ENCODE measurements at regions not wholly inside any gene's neighbourhood (a gene's known extent, or its start where the extent isn't known, plus 50 kb on each side); places are given as distances from the start of the nearest gene placed in this dataset.

GRCh38 chr14:86570371-86570770, 1040.4 kb downstream of the FLRT2 start:
- Mint-ChIP-seq H3K36me3 (ENCODE audit: low read depth) (no peaks in the 10 kb centered on the region), H3K4me1 (no peaks in the 10 kb centered on the region), H3K4me3 (no peak overlapping the region), H3K9me3 (ENCODE audit: low read depth) (peaks cover 11% of the 10 kb centered on the region), H3K27ac (no peak overlapping the region), H3K27me3 (no peaks in the 10 kb centered on the region)
- CTCF ChIA-PET, result no interaction called here
- no peak for DNase-seq
- POLR2A ChIA-PET, result no interaction called here
- intact Hi-C loops (cut with DNase I, micrococcal nuclease), result no loop called here
- ATAC-seq, result no peak

GRCh38 chr14:86543521-86543920, 1013.6 kb downstream of the FLRT2 start:
- no peak overlapping the region for H3K4me3 Mint-ChIP-seq
- H3K9me3 Mint-ChIP-seq (ENCODE audit: low read depth), result peaks cover 2% of the 10 kb centered on the region
- H3K4me1 Mint-ChIP-seq, result no peaks in the 10 kb centered on the region
- H3K36me3 Mint-ChIP-seq (ENCODE audit: low read depth), result no peaks in the 10 kb centered on the region
- ATAC-seq (no peak), DNase-seq (no peak)
- ChIA-PET CTCF (no interaction called here), POLR2A (no interaction called here)
- no peaks in the 10 kb centered on the region for H3K27me3 Mint-ChIP-seq
- intact Hi-C loops (cut with DNase I, micrococcal nuclease), result no loop called here
- H3K27ac Mint-ChIP-seq, result no peak overlapping the region

DNA sequence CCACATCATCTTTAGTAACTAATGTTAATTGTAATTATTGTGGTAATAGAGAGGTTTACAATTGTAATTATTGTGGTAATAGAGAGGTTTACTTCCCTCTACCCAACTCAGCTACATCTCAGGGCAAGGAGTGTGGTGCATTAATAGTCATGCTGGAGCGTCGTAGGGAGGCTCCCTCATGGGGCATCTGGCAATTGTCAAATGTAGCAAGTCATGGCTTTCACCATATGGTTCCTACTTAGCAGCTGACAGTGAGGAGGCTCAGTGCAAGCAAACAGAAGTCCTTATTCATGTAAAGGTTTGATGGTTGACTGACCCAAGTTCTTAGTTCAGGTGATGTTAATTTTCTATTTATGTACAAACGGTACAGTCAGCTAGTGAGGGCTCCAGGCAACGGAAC, 1012.0 kb downstream of the FLRT2 start:
- H3K4me3 Mint-ChIP-seq, result no peak overlapping the region
- no peak for DNase-seq
- ChIA-PET POLR2A (no interaction called here), CTCF (interaction anchor here (1.5 kb wide), 1 partner anchor 27 kb away, joined by 3 read pairs; no protein-coding TSS in a partner anchor)
- H3K36me3 Mint-ChIP-seq (ENCODE audit: low read depth), result no peaks in the 10 kb centered on the region
- H3K4me1 Mint-ChIP-seq, result no peaks in the 10 kb centered on the region
- no peak for ATAC-seq
- no peaks in the 10 kb centered on the region for H3K27me3 Mint-ChIP-seq
- H3K9me3 Mint-ChIP-seq (ENCODE audit: low read depth), result peaks cover 2% of the 10 kb centered on the region
- H3K27ac Mint-ChIP-seq, result no peak overlapping the region
- intact Hi-C loops (cut with DNase I, micrococcal nuclease), result no loop called here

DNA sequence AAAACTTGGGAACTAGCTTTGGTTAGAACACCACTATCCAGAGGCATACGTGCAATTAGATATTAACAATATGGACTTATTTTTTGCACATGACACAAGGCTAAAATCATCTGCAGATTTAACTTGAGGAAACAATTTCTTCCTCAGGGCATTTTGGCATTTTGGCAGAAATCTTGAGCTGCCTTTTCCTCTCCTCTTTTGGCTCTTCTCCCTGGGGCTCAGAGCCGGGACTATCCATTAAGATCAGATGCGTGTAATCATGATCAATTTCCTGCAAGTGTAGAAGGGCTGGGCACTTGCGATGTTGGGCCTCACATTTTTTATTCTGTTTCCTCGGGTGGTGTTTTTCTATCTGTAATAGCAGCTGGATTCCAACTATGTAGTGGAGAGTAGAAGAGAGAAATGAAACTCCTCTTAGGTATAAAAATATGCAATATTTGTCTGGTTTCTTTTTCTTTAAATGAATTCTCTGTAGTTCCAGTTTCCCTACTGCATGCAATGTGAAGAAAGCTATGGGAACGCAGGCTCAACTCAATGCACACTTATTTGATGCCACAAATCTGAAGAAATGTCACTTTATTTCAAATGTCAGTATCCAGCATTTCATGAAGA, 1010.8 kb downstream of the FLRT2 start:
- no peaks in the 10 kb centered on the region for H3K36me3 Mint-ChIP-seq (ENCODE audit: low read depth)
- DNase-seq (no peak), ATAC-seq (no peak)
- peaks cover 2% of the 10 kb centered on the region for H3K9me3 Mint-ChIP-seq (ENCODE audit: low read depth)
- H3K4me1 Mint-ChIP-seq, result no peaks in the 10 kb centered on the region
- no peaks in the 10 kb centered on the region for H3K27me3 Mint-ChIP-seq
- H3K4me3 Mint-ChIP-seq, result no peak overlapping the region
- ChIA-PET POLR2A (no interaction called here), CTCF (interaction anchor here (0.8 to 1.5 kb wide), 2 partner anchors 20 to 28 kb away, joined by 3 to 4 read pairs; no protein-coding TSS in a partner anchor)
- intact Hi-C loops (cut with DNase I, micrococcal nuclease), result no loop called here
- H3K27ac Mint-ChIP-seq, result no peak overlapping the region

DNA sequence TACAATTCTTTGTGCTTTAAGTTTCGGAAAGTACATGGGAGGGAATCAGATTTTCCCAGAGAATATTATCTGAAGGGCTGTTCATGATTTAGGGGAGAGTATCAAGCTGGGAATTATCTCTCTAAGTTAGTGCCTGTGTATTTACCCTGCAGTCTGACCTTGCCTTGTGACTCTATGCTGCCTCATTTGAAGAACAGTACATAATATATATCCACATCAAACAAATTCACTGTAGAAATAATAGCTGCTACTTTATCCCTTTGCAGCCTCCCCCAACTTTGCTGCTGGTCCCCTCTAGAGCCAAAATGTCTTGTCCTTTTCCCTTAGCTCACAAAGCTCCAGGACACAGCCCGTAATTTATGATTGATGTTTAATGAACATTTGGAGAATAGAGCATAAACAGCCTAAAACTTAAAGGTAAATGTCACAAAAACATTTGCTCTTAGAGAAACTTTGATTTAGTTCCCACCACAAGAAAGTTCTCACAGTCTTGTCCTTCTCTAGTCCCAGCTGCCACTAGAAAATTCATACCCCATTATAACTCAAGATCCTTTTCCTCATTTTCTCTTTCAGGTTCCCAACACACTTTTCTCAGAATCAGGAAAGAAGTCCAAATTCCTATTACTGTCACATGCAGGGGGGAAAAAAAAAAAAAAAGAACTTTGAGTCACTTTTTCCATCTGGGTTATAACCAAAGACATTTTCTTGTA, 1009.6 kb downstream of the FLRT2 start:
- ATAC-seq, result no peak
- no peak for DNase-seq
- intact Hi-C loops (cut with DNase I, micrococcal nuclease), result no loop called here
- H3K4me3 Mint-ChIP-seq, result no peak overlapping the region
- H3K4me1 Mint-ChIP-seq, result no peaks in the 10 kb centered on the region
- no peaks in the 10 kb centered on the region for H3K27me3 Mint-ChIP-seq
- H3K27ac Mint-ChIP-seq, result no peak overlapping the region
- H3K9me3 Mint-ChIP-seq (ENCODE audit: low read depth), result peaks cover 2% of the 10 kb centered on the region
- ChIA-PET POLR2A (no interaction called here), CTCF (interaction anchor here (0.7 kb wide), 1 partner anchor 1032 kb away, joined by 3 read pairs; no protein-coding TSS in a partner anchor)
- no peaks in the 10 kb centered on the region for H3K36me3 Mint-ChIP-seq (ENCODE audit: low read depth)

DNA sequence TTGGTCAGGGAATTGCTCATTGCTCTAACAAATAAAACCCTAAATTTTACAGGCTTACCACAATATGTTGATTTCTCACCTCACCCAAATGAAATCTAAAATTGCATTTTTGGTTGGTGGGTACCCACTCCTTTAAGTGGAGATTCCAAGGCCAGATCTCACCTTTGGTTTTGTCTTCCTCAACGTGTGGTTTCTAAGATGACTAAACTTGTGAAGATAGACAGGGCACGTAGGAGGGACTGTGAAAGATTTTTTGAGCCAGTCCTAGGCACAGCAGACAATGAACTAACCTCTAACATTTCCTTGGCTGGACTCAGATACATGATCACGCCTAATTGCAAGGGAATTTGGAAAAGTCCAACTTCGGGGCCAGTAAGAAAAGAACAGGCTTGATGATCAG, 1003.9 kb downstream of the FLRT2 start:
- ChIA-PET POLR2A (no interaction called here), CTCF (no interaction called here)
- H3K4me1 Mint-ChIP-seq, result no peaks in the 10 kb centered on the region
- no peak overlapping the region for H3K27ac Mint-ChIP-seq
- no peak for ATAC-seq
- intact Hi-C loops (cut with DNase I, micrococcal nuclease), result no loop called here
- H3K27me3 Mint-ChIP-seq, result no peaks in the 10 kb centered on the region
- no peak overlapping the region for H3K4me3 Mint-ChIP-seq
- no peaks in the 10 kb centered on the region for H3K36me3 Mint-ChIP-seq (ENCODE audit: low read depth)
- DNase-seq, result no peak
- H3K9me3 Mint-ChIP-seq (ENCODE audit: low read depth), result no peaks in the 10 kb centered on the region

DNA sequence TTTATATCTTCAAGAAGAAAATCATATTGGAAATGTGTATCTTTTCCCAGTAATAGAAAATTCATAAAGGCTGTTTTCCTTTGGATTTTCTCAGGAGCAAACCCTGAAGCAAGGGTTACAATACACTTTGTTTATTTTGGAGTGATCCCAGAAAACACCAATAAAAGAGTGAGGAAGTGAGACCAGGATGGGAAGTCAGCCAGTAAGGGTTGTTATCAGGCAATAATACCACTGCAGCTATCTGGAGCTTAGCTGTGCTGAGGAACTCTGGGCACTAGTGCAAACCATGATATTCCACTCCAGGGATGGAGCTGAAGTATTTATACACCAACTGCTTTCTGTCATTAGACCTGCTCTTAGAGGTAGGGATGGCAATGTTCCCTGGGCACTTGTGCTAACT, 1002.3 kb downstream of the FLRT2 start:
- Mint-ChIP-seq H3K27ac (no peak overlapping the region), H3K4me1 (no peaks in the 10 kb centered on the region), H3K27me3 (no peaks in the 10 kb centered on the region), H3K4me3 (no peak overlapping the region), H3K36me3 (ENCODE audit: low read depth) (no peaks in the 10 kb centered on the region), H3K9me3 (ENCODE audit: low read depth) (no peaks in the 10 kb centered on the region)
- ChIA-PET CTCF (no interaction called here), POLR2A (no interaction called here)
- DNase-seq, result no peak
- intact Hi-C loops (cut with DNase I, micrococcal nuclease), result no loop called here
- ATAC-seq, result no peak

DNA sequence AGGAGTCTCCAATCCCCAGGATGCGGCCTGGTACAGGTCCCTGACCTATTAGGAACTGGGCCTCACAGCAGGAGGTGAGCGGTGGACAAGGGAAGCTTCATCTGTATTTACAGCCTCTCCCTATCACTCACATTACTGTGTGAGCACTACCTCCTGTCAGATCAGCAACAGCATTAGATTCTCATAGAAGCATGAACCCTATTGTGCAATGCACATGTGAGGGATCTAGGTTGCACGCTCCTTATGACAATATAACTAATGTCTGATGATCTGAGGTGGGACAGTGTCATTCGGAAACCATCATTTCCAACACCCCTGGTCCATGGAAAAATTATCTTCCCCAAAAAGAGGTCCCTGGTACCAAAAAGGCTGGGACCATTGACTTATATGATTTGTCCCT, 1000.5 kb downstream of the FLRT2 start:
- Mint-ChIP-seq H3K27ac (no peak overlapping the region), H3K4me3 (no peak overlapping the region), H3K36me3 (ENCODE audit: low read depth) (no peaks in the 10 kb centered on the region), H3K27me3 (no peaks in the 10 kb centered on the region), H3K9me3 (ENCODE audit: low read depth) (no peaks in the 10 kb centered on the region), H3K4me1 (no peaks in the 10 kb centered on the region)
- DNase-seq, result no peak
- intact Hi-C loops (cut with DNase I, micrococcal nuclease), result no loop called here
- POLR2A ChIA-PET, result no interaction called here
- ATAC-seq, result no peak
- CTCF ChIA-PET, result no interaction called here

- intact Hi-C loops (cut with DNase I, micrococcal nuclease), result no loop called here
- Mint-ChIP-seq H3K4me1 (no peaks in the 10 kb centered on the region), H3K27ac (no peak overlapping the region), H3K9me3 (ENCODE audit: low read depth) (no peaks in the 10 kb centered on the region), H3K36me3 (ENCODE audit: low read depth) (no peaks in the 10 kb centered on the region), H3K27me3 (no peaks in the 10 kb centered on the region), H3K4me3 (no peak overlapping the region)
- ChIA-PET POLR2A (no interaction called here), CTCF (no interaction called here)
- ATAC-seq, result no peak
- DNase-seq, result no peak
Measured at GRCh38 chr14:86527312-86527711, 997.4 kb downstream of the FLRT2 start.

- Mint-ChIP-seq H3K4me3 (no peak overlapping the region), H3K36me3 (ENCODE audit: low read depth) (no peaks in the 10 kb centered on the region), H3K4me1 (no peaks in the 10 kb centered on the region), H3K9me3 (ENCODE audit: low read depth) (no peaks in the 10 kb centered on the region), H3K27ac (no peak overlapping the region), H3K27me3 (no peaks in the 10 kb centered on the region)
- POLR2A ChIA-PET, result no interaction called here
- intact Hi-C loops (cut with DNase I, micrococcal nuclease), result no loop called here
- CTCF ChIA-PET, result no interaction called here
- DNase-seq, result no peak
- ATAC-seq, result no peak
Measured at GRCh38 chr14:86525673-86526072, 995.7 kb downstream of the FLRT2 start.

- ATAC-seq (no peak), DNase-seq (no peak)
- CTCF ChIA-PET, result no interaction called here
- no peaks in the 10 kb centered on the region for H3K4me1 Mint-ChIP-seq
- H3K9me3 Mint-ChIP-seq (ENCODE audit: low read depth), result no peaks in the 10 kb centered on the region
- no peaks in the 10 kb centered on the region for H3K36me3 Mint-ChIP-seq (ENCODE audit: low read depth)
- POLR2A ChIA-PET, result no interaction called here
- H3K4me3 Mint-ChIP-seq, result no peak overlapping the region
- no peaks in the 10 kb centered on the region for H3K27me3 Mint-ChIP-seq
- no peak overlapping the region for H3K27ac Mint-ChIP-seq
- intact Hi-C loops (cut with DNase I, micrococcal nuclease), result no loop called here
Measured at GRCh38 chr14:86521843-86522242, 991.9 kb downstream of the FLRT2 start.

- H3K27ac Mint-ChIP-seq, result no peak overlapping the region
- intact Hi-C loops (cut with DNase I, micrococcal nuclease), result no loop called here
- no peaks in the 10 kb centered on the region for H3K36me3 Mint-ChIP-seq (ENCODE audit: low read depth)
- H3K4me3 Mint-ChIP-seq, result no peak overlapping the region
- ChIA-PET CTCF (interaction anchor here (1.0 kb wide), 1 partner anchor 19 kb away, joined by 4 read pairs; no protein-coding TSS in a partner anchor), POLR2A (no interaction called here)
- DNase-seq, result no peak
- no peaks in the 10 kb centered on the region for H3K27me3 Mint-ChIP-seq
- no peaks in the 10 kb centered on the region for H3K9me3 Mint-ChIP-seq (ENCODE audit: low read depth)
- ATAC-seq, result no peak
- no peaks in the 10 kb centered on the region for H3K4me1 Mint-ChIP-seq
Measured at GRCh38 chr14:86521031-86521730, 991.2 kb downstream of the FLRT2 start.
